ENCODE measurements at regions not wholly inside any gene's neighbourhood (a gene's known extent, or its start where the extent isn't known, plus 50 kb on each side); places are given as distances from the start of the nearest gene placed in this dataset.

GRCh38 chr7:357531-358209 lies 67.7 kb downstream of the FOXL3 start:
- H3K4me3 ChIP-seq (ENCODE audit: low read length) = no peak overlapping the region
- peaks cover 3% of the 10 kb centered on the region for H3K9me3 Mint-ChIP-seq
- H3K27me3 Mint-ChIP-seq (ENCODE audit: insufficient read depth) = peaks cover 2% of the 10 kb centered on the region
- peaks cover 3% of the 10 kb centered on the region for H3K4me1 Mint-ChIP-seq
- no peaks in the 10 kb centered on the region for H3K4me1 ChIP-seq (ENCODE audit: control insufficient read depth, insufficient read depth, low read length)
- TF ChIP-seq CTCF (conservative IDR thresholded peaks at IDR 0.05) = no peak
- no peaks in the 10 kb centered on the region for H3K36me3 Mint-ChIP-seq (ENCODE audit: low read depth)
- no peak overlapping the region for H3K27ac ChIP-seq (ENCODE audit: low read depth, low read length)
- no peak overlapping the region for H3K27ac Mint-ChIP-seq
- DNase-seq = no peak
- no peaks in the 10 kb centered on the region for H3K27me3 ChIP-seq (ENCODE audit: control insufficient read depth, insufficient read depth, low read length, poor library complexity, severe bottlenecking)
- no peaks in the 10 kb centered on the region for H3K36me3 ChIP-seq (ENCODE audit: control insufficient read depth, insufficient read depth, low read length)
- WGBS, 2 experiments (ENCODE audit: insufficient coverage in 1 of 2, insufficient read length in 1 of 2) = 63 to 75% methylated on average over 6 to 12 of the region's 12 CpGs
- H3K9ac ChIP-seq (ENCODE audit: extremely low read depth, low read length, poor library complexity, severe bottlenecking) = no peak overlapping the region
- no peaks in the 10 kb centered on the region for H3K9me3 ChIP-seq (ENCODE audit: control insufficient read depth, low read length)
- no peak overlapping the region for H3K4me3 Mint-ChIP-seq

- Mint-ChIP-seq H3K9me3 (peaks cover 3% of the 10 kb centered on the region), H3K36me3 (ENCODE audit: low read depth) (no peaks in the 10 kb centered on the region), H3K4me3 (no peak overlapping the region), H3K27ac (no peak overlapping the region), H3K27me3 (ENCODE audit: insufficient read depth) (peaks cover 2% of the 10 kb centered on the region), H3K4me1 (peaks cover 6% of the 10 kb centered on the region)
- no peak for DNase-seq
- H3K9me3 ChIP-seq (ENCODE audit: control insufficient read depth, low read length) = no peaks in the 10 kb centered on the region
- H3K9ac ChIP-seq (ENCODE audit: extremely low read depth, low read length, poor library complexity, severe bottlenecking) = no peak overlapping the region
- no peaks in the 10 kb centered on the region for H3K4me1 ChIP-seq (ENCODE audit: control insufficient read depth, insufficient read depth, low read length)
- H3K36me3 ChIP-seq (ENCODE audit: control insufficient read depth, insufficient read depth, low read length) = no peaks in the 10 kb centered on the region
- TF ChIP-seq CTCF (conservative IDR thresholded peaks at IDR 0.05) = no peak
- H3K27ac ChIP-seq (ENCODE audit: low read depth, low read length) = no peak overlapping the region
- WGBS, 2 experiments (ENCODE audit: insufficient coverage in 1 of 2, insufficient read length in 1 of 2) = 89 to 100% methylated on average over 1 of the region's 1 CpG
- no peak overlapping the region for H3K4me3 ChIP-seq (ENCODE audit: low read length)
- H3K27me3 ChIP-seq (ENCODE audit: control insufficient read depth, insufficient read depth, low read length, poor library complexity, severe bottlenecking) = no peaks in the 10 kb centered on the region
These were observed 68.4 kb downstream of the FOXL3 start for GRCh38 chr7:358352-358751.

- Histone ChIP-seq H3K4me3 (ENCODE audit: low read length) (no peak overlapping the region), H3K27me3 (ENCODE audit: control insufficient read depth, insufficient read depth, low read length, poor library complexity, severe bottlenecking) (no peaks in the 10 kb centered on the region), H3K36me3 (ENCODE audit: control insufficient read depth, insufficient read depth, low read length) (no peaks in the 10 kb centered on the region), H3K27ac (ENCODE audit: low read depth, low read length) (no peak overlapping the region), H3K9me3 (ENCODE audit: control insufficient read depth, low read length) (no peaks in the 10 kb centered on the region), H3K4me1 (ENCODE audit: control insufficient read depth, insufficient read depth, low read length) (no peaks in the 10 kb centered on the region), H3K9ac (ENCODE audit: extremely low read depth, low read length, poor library complexity, severe bottlenecking) (no peak overlapping the region)
- no peak overlapping the region for H3K4me3 Mint-ChIP-seq
- DNase-seq = no peak
- no peaks in the 10 kb centered on the region for H3K36me3 Mint-ChIP-seq (ENCODE audit: low read depth)
- H3K9me3 Mint-ChIP-seq = peaks cover 3% of the 10 kb centered on the region
- H3K4me1 Mint-ChIP-seq = peaks cover 6% of the 10 kb centered on the region
- TF ChIP-seq CTCF (conservative IDR thresholded peaks at IDR 0.05) = no peak
- H3K27ac Mint-ChIP-seq = no peak overlapping the region
- H3K27me3 Mint-ChIP-seq (ENCODE audit: insufficient read depth) = peaks cover 2% of the 10 kb centered on the region
- 86 to 94% methylated on average over 17 to 19 of the region's 19 CpGs for WGBS, 2 experiments (ENCODE audit: insufficient coverage in 1 of 2, insufficient read length in 1 of 2)
These were observed 69.3 kb downstream of the FOXL3 start for GRCh38 chr7:359226-359765.

Measured in endodermal cell (in vitro differentiated cells).